Smooth muscle cell (in vitro differentiated cells): ENCODE measurements at regions not wholly inside any gene's neighbourhood (a gene's known extent, or its start where the extent isn't known, plus 50 kb on each side); places are given as distances from the start of the nearest gene placed in this dataset.

ENCODE experiments used
- DNase-seq: peaks from one replicate; lab custom pipeline; 2025; ENCODE audit not compliant: unreplicated experiment; lab: John Stamatoyannopoulos, UW
- H2AFZ ChIP-seq: fragments of 200-600 bp; sonication (generic); 2 replicates; pipeline ENCODE4 v1.6.0; 2016; ENCODE audit warnings: antibody characterized with exemption, low read depth, mild to moderate bottlenecking
- H3F3A ChIP-seq: fragments of 200-600 bp; sonication (generic); 2 replicates; pipeline ENCODE4 v1.6.0; 2017; ENCODE audit warnings: antibody characterized with exemption, low read depth
- H3K27ac ChIP-seq: fragments of 200-600 bp; sonication (generic); 2 replicates; pipeline ENCODE4 v1.5.1; 2016; ENCODE audit warnings: low read depth, mild to moderate bottlenecking
- H3K27me3 ChIP-seq: fragments of 200-600 bp; sonication (generic); 2 replicates; pipeline ENCODE4 v1.6.1; 2016; ENCODE audit warnings: low read depth, mild to moderate bottlenecking
- H3K36me3 ChIP-seq: fragments of 200-600 bp; sonication (generic); 2 replicates; pipeline ENCODE4 v1.5.1; 2016; ENCODE audit warnings: low read depth
- H3K4me1 ChIP-seq: fragments of 200-600 bp; sonication (generic); 2 replicates; pipeline ENCODE4 v1.5.1; 2016; ENCODE audit warnings: low read depth
- H3K4me2 ChIP-seq: fragments of 200-600 bp; sonication (generic); 2 replicates; pipeline ENCODE4 v1.6.0; 2016; ENCODE audit warnings: mild to moderate bottlenecking
- H3K4me3 ChIP-seq: fragments of 200-600 bp; sonication (generic); 2 replicates; pipeline ENCODE4 v1.5.1; 2016; ENCODE audit warnings: mild to moderate bottlenecking
- H3K79me2 ChIP-seq: fragments of 200-600 bp; sonication (generic); 2 replicates; pipeline ENCODE4 v1.6.0; 2016; ENCODE audit warnings: low read depth, mild to moderate bottlenecking
- H3K9ac ChIP-seq: fragments of 200-600 bp; sonication (generic); 2 replicates; pipeline ENCODE4 v1.6.0; 2016; ENCODE audit warnings: low read depth
- H3K9me3 ChIP-seq: fragments of 200-600 bp; sonication (generic); replicated peaks from 2 replicates; pipeline ENCODE4 v1.5.1; 2016; ENCODE audit warnings: low read depth
- H4K20me1 ChIP-seq: fragments of 200-600 bp; sonication (generic); 2 replicates; pipeline ENCODE4 v1.6.0; 2016; ENCODE audit warnings: low read depth
- WGBS: methylation state at CpG from one replicate; pipeline ENCODE4 v1.1.7; 2016; ENCODE audit warnings: low lambda C conversion rate; 5-methylcytosine and 5-hydroxymethylcytosine counted together
- TF ChIP-seq, protein P1 (sequence below): fragments of 200-600 bp; sonication (generic); IDR thresholded peaks from 2 replicates; pipeline ENCODE4 v1.5.1; 2017; ENCODE audit warnings: borderline replicate concordance, mild to moderate bottlenecking, antibody characterized with exemption; ENCODE audit not compliant: insufficient read depth, poor library complexity, severe bottlenecking

DNA sequence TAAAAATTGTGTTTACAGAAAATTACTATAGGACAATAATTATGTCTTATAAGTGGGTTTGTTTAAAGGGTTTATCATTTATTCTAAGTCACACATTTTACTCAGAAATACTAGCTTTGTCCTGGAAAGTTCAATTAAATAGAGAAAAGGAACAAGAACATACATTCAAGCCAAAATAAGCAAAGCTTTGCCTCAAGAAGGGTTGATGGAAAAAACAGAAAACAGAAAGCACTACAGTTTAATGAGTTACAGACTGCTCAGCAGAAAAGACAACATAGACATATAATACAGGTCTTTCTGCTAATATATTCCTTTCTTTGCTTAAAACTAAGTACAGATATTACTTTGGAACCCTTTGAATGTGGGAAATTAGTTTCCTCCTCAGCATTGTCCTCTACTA, 703.0 kb upstream of the LRFN5 start:
- DNase-seq: no peak
- TF ChIP-seq, protein P1, sequence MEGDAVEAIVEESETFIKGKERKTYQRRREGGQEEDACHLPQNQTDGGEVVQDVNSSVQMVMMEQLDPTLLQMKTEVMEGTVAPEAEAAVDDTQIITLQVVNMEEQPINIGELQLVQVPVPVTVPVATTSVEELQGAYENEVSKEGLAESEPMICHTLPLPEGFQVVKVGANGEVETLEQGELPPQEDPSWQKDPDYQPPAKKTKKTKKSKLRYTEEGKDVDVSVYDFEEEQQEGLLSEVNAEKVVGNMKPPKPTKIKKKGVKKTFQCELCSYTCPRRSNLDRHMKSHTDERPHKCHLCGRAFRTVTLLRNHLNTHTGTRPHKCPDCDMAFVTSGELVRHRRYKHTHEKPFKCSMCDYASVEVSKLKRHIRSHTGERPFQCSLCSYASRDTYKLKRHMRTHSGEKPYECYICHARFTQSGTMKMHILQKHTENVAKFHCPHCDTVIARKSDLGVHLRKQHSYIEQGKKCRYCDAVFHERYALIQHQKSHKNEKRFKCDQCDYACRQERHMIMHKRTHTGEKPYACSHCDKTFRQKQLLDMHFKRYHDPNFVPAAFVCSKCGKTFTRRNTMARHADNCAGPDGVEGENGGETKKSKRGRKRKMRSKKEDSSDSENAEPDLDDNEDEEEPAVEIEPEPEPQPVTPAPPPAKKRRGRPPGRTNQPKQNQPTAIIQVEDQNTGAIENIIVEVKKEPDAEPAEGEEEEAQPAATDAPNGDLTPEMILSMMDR: no peak
- Histone ChIP-seq H3K4me3 (no peak overlapping the region), H2AFZ (no peak overlapping the region), H3K27ac (no peak overlapping the region), H4K20me1 (no peaks in the 10 kb centered on the region), H3F3A (no peaks in the 10 kb centered on the region), H3K9me3 (no peaks in the 10 kb centered on the region), H3K4me1 (no peaks in the 10 kb centered on the region), H3K27me3 (no peaks in the 10 kb centered on the region), H3K36me3 (no peaks in the 10 kb centered on the region), H3K4me2 (no peak overlapping the region), H3K9ac (no peak overlapping the region), H3K79me2 (no peaks in the 10 kb centered on the region)

DNA sequence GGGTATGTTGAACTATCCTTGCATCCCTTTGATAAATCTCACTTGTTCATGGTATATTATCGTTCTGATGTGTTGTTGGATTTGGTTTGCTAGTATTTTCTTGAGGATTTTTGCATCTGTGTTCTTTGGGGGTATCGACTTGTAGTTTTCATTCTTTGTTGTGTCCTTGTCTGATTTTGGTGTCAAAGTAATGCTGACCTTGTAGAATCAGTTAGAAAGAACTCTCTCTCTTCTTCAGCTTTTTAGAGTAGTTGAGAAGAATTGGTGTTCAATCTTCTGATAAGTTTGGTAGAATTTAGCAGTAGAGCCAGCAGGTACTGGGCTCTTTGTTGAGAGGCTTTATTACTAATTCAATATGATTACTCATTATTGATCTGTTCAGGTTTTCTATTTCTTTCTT, 707.2 kb upstream of the LRFN5 start:
- no peaks in the 10 kb centered on the region for H3K79me2 ChIP-seq
- H4K20me1 ChIP-seq: no peaks in the 10 kb centered on the region
- H3K4me1 ChIP-seq: no peaks in the 10 kb centered on the region
- no peak overlapping the region for H3K27ac ChIP-seq
- H3K9ac ChIP-seq: no peak overlapping the region
- H3K9me3 ChIP-seq: no peaks in the 10 kb centered on the region
- H3K36me3 ChIP-seq: no peaks in the 10 kb centered on the region
- WGBS: 90% methylated on average over 2 of the region's 2 CpGs
- no peaks in the 10 kb centered on the region for H3F3A ChIP-seq
- DNase-seq: no peak
- H3K27me3 ChIP-seq: no peaks in the 10 kb centered on the region
- no peak overlapping the region for H3K4me3 ChIP-seq
- TF ChIP-seq, protein P1: no peak
- no peak overlapping the region for H3K4me2 ChIP-seq
- H2AFZ ChIP-seq: no peak overlapping the region

DNA sequence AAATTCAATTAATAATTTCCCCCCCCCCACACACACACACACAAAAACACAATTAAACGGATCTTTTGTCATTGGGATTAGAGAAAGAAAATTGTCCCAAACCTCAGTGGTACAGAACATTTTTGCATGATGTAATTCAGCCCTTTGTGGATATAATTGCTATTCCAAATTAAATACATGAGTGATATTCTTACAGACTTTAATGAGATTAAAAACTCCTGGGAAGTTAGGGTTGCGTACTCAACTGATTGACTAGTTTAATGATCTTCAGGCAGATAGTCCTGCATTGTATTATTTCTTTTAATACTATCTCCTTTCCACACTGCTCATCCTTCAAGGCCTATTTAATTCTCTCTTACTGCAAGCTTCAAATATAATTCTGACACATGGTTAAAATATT, 711.8 kb upstream of the LRFN5 start:
- Histone ChIP-seq H3K9ac (no peak overlapping the region), H3K4me1 (no peaks in the 10 kb centered on the region), H3K79me2 (no peaks in the 10 kb centered on the region), H3K4me2 (no peak overlapping the region), H3F3A (no peaks in the 10 kb centered on the region), H2AFZ (no peak overlapping the region), H3K27ac (no peak overlapping the region), H3K4me3 (no peak overlapping the region), H4K20me1 (no peaks in the 10 kb centered on the region), H3K9me3 (no peaks in the 10 kb centered on the region), H3K27me3 (no peaks in the 10 kb centered on the region), H3K36me3 (no peaks in the 10 kb centered on the region)
- TF ChIP-seq, protein P1: no peak
- no peak for DNase-seq
- 96% methylated on average over 2 of the region's 2 CpGs for WGBS

DNA sequence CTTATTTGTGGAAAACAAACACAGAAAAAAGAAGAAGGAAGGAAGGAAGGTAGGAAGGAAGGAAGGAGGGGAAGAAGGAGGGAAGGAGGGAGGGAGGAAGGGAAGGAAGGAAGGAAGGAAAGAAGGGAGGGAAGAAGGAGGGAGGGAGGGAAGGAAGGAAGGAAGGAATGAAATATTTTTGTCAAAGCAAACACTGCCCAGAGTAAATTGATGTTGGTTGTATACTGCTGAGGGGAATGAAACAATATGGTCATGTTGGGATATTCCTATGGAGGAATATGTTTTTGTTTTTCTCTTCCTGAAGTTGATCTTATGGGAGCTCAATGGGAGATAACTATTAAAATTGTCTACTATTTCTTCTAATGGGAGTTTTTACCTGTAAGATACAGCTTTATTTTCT, 717.5 kb upstream of the LRFN5 start:
- H3K79me2 ChIP-seq: no peaks in the 10 kb centered on the region
- H3K36me3 ChIP-seq: no peaks in the 10 kb centered on the region
- H3K4me3 ChIP-seq: no peak overlapping the region
- no peak overlapping the region for H3K27ac ChIP-seq
- no peak overlapping the region for H3K9ac ChIP-seq
- no peak overlapping the region for H2AFZ ChIP-seq
- DNase-seq: no peak
- no peaks in the 10 kb centered on the region for H3K27me3 ChIP-seq
- no peaks in the 10 kb centered on the region for H4K20me1 ChIP-seq
- no peaks in the 10 kb centered on the region for H3K4me1 ChIP-seq
- H3K9me3 ChIP-seq: no peaks in the 10 kb centered on the region
- H3K4me2 ChIP-seq: no peak overlapping the region
- TF ChIP-seq, protein P1: no peak
- H3F3A ChIP-seq: no peaks in the 10 kb centered on the region
